Activated CD4-positive, alpha-beta memory T cell treated with anti-CD3 and anti-CD28 coated beads, Interleukin-2, amount 10 ng/mL, durations not matched to agents 7 days and 5 days (primary cell): ENCODE measurements at regions not wholly inside any gene's neighbourhood (a gene's known extent, or its start where the extent isn't known, plus 50 kb on each side); places are given as distances from the start of the nearest gene placed in this dataset.
"Not testable (repeated sequence)": the region's sequence is repeated elsewhere in the genome, so short reads cannot be mapped to it uniquely, and the experiment has no call there.

ENCODE experiments used
- CTCF ChIA-PET: fragments of 350-600 bp; sonication (Branson Sonifier 250); formaldehyde crosslinking; loops from one replicate; lab custom pipeline; 2021; ENCODE audit warnings: antibody characterized with exemption, inconsistent platforms; lab: Charles Lee
- POLR2A ChIA-PET: fragments of 350-600 bp; sonication (Branson Sonifier 250); formaldehyde crosslinking; loops from one replicate; lab custom pipeline; 2021; ENCODE audit warnings: antibody characterized with exemption; lab: Charles Lee
- DNase-seq: peaks from one replicate; pipeline ENCODE4 v3.0.0-alpha.2; 2020
- H3K27ac Mint-ChIP-seq: one replicate; pipeline ENCODE4 v1.8.0; 2021; ENCODE audit warnings: mild to moderate bottlenecking, mixed read lengths
- H3K27me3 Mint-ChIP-seq: one replicate; pipeline ENCODE4 v1.8.0; 2021; ENCODE audit warnings: mixed read lengths
- H3K36me3 Mint-ChIP-seq: one replicate; pipeline ENCODE4 v1.8.0; 2021; ENCODE audit warnings: low read depth, mixed read lengths
- H3K4me1 Mint-ChIP-seq: one replicate; pipeline ENCODE4 v1.8.0; 2021; ENCODE audit warnings: mixed read lengths
- H3K4me3 Mint-ChIP-seq: one replicate; pipeline ENCODE4 v1.8.0; 2021; ENCODE audit warnings: mild to moderate bottlenecking, mixed read lengths
- H3K9me3 Mint-ChIP-seq: one replicate; pipeline ENCODE4 v1.8.0; 2021; ENCODE audit warnings: mixed read lengths

DNA sequence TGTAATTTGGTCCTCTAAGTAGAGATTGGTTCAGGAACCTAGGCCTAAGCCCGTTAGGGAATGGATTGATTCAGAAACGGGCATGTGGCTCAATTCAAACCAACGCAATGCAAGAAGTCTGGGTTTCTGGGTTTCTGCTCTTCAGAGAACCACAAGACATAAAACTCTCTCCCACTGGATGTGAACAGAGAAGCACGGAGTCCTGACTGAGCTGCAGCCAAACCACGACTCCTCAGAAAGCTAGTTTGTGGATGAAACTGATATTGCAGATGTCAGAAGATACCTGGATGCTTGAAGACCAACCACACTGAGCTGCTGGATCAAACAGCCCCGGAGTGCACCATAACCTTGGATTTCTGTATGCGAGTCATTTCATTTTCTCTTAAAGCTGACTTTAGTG lies 50.0 kb downstream of the SOD2 start:
- H3K9me3 Mint-ChIP-seq: no peaks in the 10 kb centered on the region
- ChIA-PET POLR2A (no interaction called here), CTCF (interaction anchor here (1.2 kb wide), 1 partner anchor 11 kb away, joined by 5 read pairs; no protein-coding TSS in a partner anchor)

DNA sequence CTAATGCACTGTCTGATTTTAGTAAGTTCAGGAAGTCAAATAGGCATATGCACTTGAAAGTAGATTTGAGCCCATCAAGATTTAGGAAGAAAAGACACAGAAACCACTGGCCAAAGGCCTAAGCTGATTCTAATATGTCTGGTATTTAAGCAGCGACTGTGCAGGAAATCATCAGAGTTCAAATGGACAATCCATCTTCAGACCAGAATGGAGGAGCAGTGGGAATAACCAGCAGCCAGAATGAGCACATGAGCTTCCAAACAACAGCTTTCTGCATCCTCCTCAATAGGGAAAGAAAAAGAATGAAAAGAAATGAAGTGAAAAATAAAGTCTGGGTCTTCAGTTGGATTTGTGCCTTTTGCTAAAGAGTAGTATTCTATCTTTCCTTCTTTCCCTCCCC lies 50.6 kb downstream of the SOD2 start:
- ChIA-PET POLR2A (no interaction called here), CTCF (interaction anchor here (1.2 kb wide), 1 partner anchor 12 kb away, joined by 5 read pairs; no protein-coding TSS in a partner anchor)
- H3K9me3 Mint-ChIP-seq: no peaks in the 10 kb centered on the region

More for the DNA sequence above, 50.0 kb downstream of the SOD2 start:
- no peaks in the 10 kb centered on the region for H3K36me3 Mint-ChIP-seq
- H3K27ac Mint-ChIP-seq: no peak overlapping the region
- no peak for DNase-seq
- H3K4me3 Mint-ChIP-seq: no peak overlapping the region
- peaks cover 14% of the 10 kb centered on the region for H3K4me1 Mint-ChIP-seq
- no peaks in the 10 kb centered on the region for H3K27me3 Mint-ChIP-seq

GRCh38 chr6:159640722-159641482 lies 52.1 kb downstream of the SOD2 start:
- no peaks in the 10 kb centered on the region for H3K36me3 Mint-ChIP-seq
- H3K4me1 Mint-ChIP-seq: peaks cover 5% of the 10 kb centered on the region
- CTCF ChIA-PET: interaction anchor here (0.6 kb wide), 1 partner anchor 460 kb away, joined by 4 read pairs; no protein-coding TSS in a partner anchor
- POLR2A ChIA-PET: no interaction called here
- no peak for DNase-seq
- H3K9me3 Mint-ChIP-seq: no peaks in the 10 kb centered on the region
- no peaks in the 10 kb centered on the region for H3K27me3 Mint-ChIP-seq
- H3K27ac Mint-ChIP-seq: no peak overlapping the region
- H3K4me3 Mint-ChIP-seq: no peak overlapping the region

More for the DNA sequence above, 50.6 kb downstream of the SOD2 start:
- Mint-ChIP-seq H3K27ac (no peak overlapping the region), H3K27me3 (no peaks in the 10 kb centered on the region), H3K4me1 (peaks cover 14% of the 10 kb centered on the region), H3K4me3 (no peak overlapping the region), H3K36me3 (no peaks in the 10 kb centered on the region)
- DNase-seq: no peak

DNA sequence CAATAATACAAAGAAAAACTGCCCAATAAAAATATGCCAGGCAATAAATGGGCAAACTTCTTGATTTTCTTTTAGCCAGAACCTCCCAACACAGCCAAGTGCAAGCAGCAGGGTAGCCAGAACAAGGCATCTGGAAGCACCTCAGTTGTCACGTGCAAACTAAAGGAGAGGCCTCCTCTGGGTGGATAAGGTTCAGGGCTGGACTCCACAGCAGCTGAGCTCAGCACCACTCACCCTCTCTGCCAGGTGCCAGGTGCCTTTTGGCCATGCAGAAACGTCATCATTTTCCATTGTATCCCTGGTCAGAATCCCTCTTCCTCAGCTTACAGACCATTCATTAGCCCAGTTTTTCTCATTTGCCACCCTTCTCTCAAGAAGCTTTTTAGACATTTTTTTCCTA lies 52.7 kb downstream of the SOD2 start:
- Mint-ChIP-seq H3K27me3 (no peaks in the 10 kb centered on the region), H3K36me3 (no peaks in the 10 kb centered on the region), H3K27ac (no peak overlapping the region), H3K4me3 (no peak overlapping the region), H3K4me1 (peaks cover 2% of the 10 kb centered on the region), H3K9me3 (no peaks in the 10 kb centered on the region)
- CTCF ChIA-PET: interaction anchor here (0.6 kb wide), 1 partner anchor 460 kb away, joined by 4 read pairs; no protein-coding TSS in a partner anchor
- DNase-seq: no peak
- POLR2A ChIA-PET: no interaction called here

GRCh38 chr6:159639721-159640120 lies 53.3 kb downstream of the SOD2 start:
- Mint-ChIP-seq H3K36me3 (no peaks in the 10 kb centered on the region), H3K4me1 (no peaks in the 10 kb centered on the region), H3K27me3 (no peaks in the 10 kb centered on the region), H3K4me3 (no peak overlapping the region), H3K9me3 (no peaks in the 10 kb centered on the region), H3K27ac (no peak overlapping the region)
- CTCF ChIA-PET: no interaction called here
- POLR2A ChIA-PET: no interaction called here
- no peak for DNase-seq

DNA sequence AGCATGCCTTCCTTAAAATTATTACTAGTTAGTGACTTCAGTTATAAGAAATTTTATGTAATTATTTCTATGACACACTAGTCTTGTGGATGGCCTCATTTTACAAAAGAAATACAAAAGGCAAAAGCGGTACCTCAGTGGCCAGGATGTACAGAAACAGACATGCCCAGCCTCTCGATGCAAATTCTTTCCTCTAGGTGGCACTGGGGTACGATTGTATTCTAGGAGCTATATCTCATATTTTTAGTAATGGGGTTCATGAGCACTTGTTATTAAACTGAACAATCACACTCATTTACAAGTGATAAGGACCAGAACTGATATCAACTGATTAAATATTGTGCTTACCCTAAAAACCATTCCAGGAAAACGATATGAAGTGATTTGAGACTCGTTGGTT lies 59.8 kb downstream of the SOD2 start:
- no peak for DNase-seq
- H3K4me3 Mint-ChIP-seq: no peak overlapping the region
- H3K27ac Mint-ChIP-seq: no peak overlapping the region
- no peaks in the 10 kb centered on the region for H3K4me1 Mint-ChIP-seq
- POLR2A ChIA-PET: interaction anchor here (0.6 kb wide), 1 partner anchor 299 kb away, joined by 3 read pairs; no protein-coding TSS in a partner anchor
- H3K9me3 Mint-ChIP-seq: no peaks in the 10 kb centered on the region
- H3K27me3 Mint-ChIP-seq: no peaks in the 10 kb centered on the region
- CTCF ChIA-PET: interaction anchor here (0.6 to 3.6 kb wide), 7 partner anchors 10 to 459 kb away, joined by 3 to 21 read pairs (median 3); no protein-coding TSS in a partner anchor
- no peaks in the 10 kb centered on the region for H3K36me3 Mint-ChIP-seq

DNA sequence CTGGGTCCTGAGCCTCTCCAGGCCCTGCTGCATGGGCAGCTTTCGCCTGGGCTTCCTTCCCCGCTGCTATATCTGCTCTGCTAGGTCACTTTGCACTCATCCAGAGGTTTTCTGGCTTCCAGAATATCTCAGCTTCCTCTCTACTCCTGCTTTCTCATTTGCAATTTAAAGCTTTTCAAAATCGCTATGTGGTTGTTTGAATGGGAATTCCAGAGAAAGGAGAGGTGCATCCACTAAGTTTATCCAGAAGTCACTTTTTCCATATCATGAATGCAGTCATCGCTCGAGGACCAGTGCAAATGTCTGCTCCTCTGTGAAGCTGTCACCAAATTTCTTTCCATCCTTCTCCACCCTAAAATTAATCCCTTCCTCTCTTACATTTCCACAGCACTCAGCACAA lies 61.2 kb downstream of the SOD2 start:
- Mint-ChIP-seq H3K4me1 (no peaks in the 10 kb centered on the region), H3K9me3 (no peaks in the 10 kb centered on the region), H3K36me3 (no peaks in the 10 kb centered on the region), H3K27ac (no peak overlapping the region), H3K27me3 (no peaks in the 10 kb centered on the region), H3K4me3 (no peak overlapping the region)
- ChIA-PET CTCF (interaction anchor here (0.8 kb wide), 1 partner anchor 24 kb away, joined by 3 read pairs; no protein-coding TSS in a partner anchor), POLR2A (no interaction called here)
- no peak for DNase-seq

DNA sequence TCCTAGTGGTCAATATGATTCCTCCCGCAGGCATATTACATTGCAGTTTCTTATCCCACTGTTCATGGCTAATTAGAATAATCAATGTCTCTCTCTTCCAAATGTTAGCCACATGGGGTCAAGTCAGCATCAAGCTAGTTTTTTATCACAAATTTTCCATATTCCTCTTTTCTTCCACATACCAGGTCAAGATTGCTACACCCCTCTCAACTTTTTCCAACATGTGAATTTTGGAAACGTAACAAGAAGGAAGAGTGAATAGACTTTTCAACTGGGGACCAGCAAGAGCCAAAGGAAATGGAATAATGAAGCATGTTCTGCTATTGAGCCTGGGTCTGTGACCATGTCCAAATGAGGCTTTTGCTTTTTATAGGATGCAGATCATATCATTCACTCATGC lies 65.1 kb downstream of the SOD2 start:
- Mint-ChIP-seq H3K9me3 (no peaks in the 10 kb centered on the region), H3K36me3 (no peaks in the 10 kb centered on the region), H3K4me1 (no peaks in the 10 kb centered on the region), H3K27me3 (no peaks in the 10 kb centered on the region), H3K4me3 (no peak overlapping the region), H3K27ac (no peak overlapping the region)
- CTCF ChIA-PET: no interaction called here
- no peak for DNase-seq
- POLR2A ChIA-PET: no interaction called here

DNA sequence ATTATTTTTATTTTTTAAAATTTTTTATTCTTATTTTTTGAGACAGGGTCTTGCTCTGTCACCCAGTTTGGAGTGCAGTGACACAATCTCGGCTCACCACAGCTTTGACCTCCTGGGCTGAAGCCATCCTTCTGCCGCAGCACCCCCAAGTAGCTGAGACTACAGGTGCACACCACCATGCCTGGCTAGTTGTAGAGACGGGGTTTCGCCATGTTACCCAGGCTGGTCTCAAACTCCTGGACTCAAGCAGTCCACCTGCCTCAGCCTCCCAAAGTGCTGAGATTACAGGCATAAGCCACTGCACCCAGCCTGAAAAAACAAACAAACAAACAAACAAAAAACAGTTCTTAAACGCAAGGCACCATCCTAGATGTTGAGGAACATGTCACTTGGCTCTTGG lies 66.5 kb downstream of the SOD2 start:
- H3K27me3 Mint-ChIP-seq, H3K27ac Mint-ChIP-seq, DNase-seq, H3K4me1 Mint-ChIP-seq, H3K36me3 Mint-ChIP-seq, H3K9me3 Mint-ChIP-seq, POLR2A ChIA-PET, H3K4me3 Mint-ChIP-seq: not testable (repeated sequence)
- CTCF ChIA-PET: interaction anchor here (1.6 kb wide), 1 partner anchor 28 kb away, joined by 5 read pairs; no protein-coding TSS in a partner anchor

DNA sequence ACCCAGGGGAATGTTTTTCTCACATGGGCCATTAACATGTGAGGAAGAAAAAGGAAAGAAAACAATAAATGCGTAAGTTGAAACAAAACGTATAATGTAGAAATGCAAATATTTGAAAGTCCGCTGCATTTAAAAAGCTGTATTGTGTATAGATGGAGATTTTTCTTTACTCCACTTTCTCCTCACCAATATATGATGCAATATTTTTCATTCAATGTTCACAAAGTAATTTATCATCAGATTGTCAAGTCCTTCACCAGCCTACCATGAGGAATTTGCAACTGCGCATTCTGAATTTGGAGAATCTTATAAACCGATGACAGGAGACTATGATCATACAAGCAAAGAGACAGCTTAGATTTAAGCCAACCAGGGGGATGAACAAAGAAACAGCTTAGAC lies 69.9 kb downstream of the SOD2 start:
- no peak for DNase-seq
- Mint-ChIP-seq H3K27me3 (no peaks in the 10 kb centered on the region), H3K4me1 (no peaks in the 10 kb centered on the region), H3K9me3 (peaks cover under 1% of the 10 kb centered on the region), H3K4me3 (no peak overlapping the region), H3K27ac (no peak overlapping the region), H3K36me3 (no peaks in the 10 kb centered on the region)
- ChIA-PET POLR2A (no interaction called here), CTCF (interaction anchor here (2.0 kb wide), 1 partner anchor 11 kb away, joined by 8 read pairs; no protein-coding TSS in a partner anchor)

GRCh38 chr6:159620947-159621346 lies 72.1 kb downstream of the SOD2 start:
- Mint-ChIP-seq H3K4me1 (no peaks in the 10 kb centered on the region), H3K36me3 (peaks cover 7% of the 10 kb centered on the region), H3K9me3 (peaks cover 16% of the 10 kb centered on the region), H3K27ac (no peak overlapping the region), H3K4me3 (no peak overlapping the region), H3K27me3 (no peaks in the 10 kb centered on the region)
- DNase-seq: no peak
- POLR2A ChIA-PET: no interaction called here
- CTCF ChIA-PET: no interaction called here

DNA sequence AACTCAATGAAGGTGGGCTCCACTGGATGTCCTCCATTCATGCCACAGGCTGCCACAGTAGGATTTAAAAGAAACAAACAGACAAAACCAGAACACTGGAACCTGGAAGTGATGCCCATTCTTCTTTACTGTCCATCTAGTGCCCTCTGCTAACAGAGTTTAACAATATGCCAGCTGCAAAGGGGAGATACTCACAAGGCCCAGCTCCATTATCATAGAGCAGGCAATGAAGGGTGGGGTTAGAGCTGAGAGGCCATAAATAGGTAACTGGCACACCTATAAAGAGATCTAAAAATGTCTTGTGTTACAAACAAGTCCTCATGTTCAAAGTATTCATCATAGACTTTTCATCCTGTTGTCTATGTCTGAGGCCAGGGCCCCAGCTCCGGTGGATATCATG lies 75.6 kb downstream of the SOD2 start:
- DNase-seq: no peak
- CTCF ChIA-PET: interaction anchor here (0.6 kb wide), 1 partner anchor 564 kb away, joined by 3 read pairs; no protein-coding TSS in a partner anchor
- no peak overlapping the region for H3K27ac Mint-ChIP-seq
- H3K27me3 Mint-ChIP-seq: no peaks in the 10 kb centered on the region
- POLR2A ChIA-PET: no interaction called here
- peaks cover 7% of the 10 kb centered on the region for H3K36me3 Mint-ChIP-seq
- no peaks in the 10 kb centered on the region for H3K4me1 Mint-ChIP-seq
- H3K9me3 Mint-ChIP-seq: peaks cover 27% of the 10 kb centered on the region
- no peak overlapping the region for H3K4me3 Mint-ChIP-seq

DNA sequence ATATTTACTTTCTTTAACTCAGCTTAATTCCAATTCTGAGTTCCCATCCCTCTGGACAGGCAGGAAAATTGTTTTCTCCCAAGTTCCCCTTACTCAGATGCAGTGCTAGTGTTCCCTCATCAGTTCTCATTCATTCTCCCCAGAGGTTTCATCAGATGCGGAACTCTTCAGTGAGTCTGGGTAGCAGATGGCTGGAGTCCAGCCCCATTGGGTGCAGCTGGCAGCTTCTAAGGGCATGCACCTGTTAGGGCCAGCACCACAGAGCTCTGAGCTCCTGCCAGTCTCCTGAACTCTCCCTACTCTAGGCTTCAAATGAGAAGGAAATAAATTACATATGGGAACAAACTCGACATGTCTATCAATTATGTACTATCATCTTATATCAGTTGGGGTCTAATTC lies 76.6 kb downstream of the SOD2 start:
- H3K27me3 Mint-ChIP-seq: no peaks in the 10 kb centered on the region
- no peak overlapping the region for H3K27ac Mint-ChIP-seq
- ChIA-PET POLR2A (no interaction called here), CTCF (no interaction called here)
- peaks cover 27% of the 10 kb centered on the region for H3K9me3 Mint-ChIP-seq
- DNase-seq: no peak
- H3K4me3 Mint-ChIP-seq: no peak overlapping the region
- H3K36me3 Mint-ChIP-seq: peaks cover 7% of the 10 kb centered on the region
- no peaks in the 10 kb centered on the region for H3K4me1 Mint-ChIP-seq
